Endodermal cell (in vitro differentiated cells): ENCODE measurements at regions not wholly inside any gene's neighbourhood (a gene's known extent, or its start where the extent isn't known, plus 50 kb on each side); places are given as distances from the start of the nearest gene placed in this dataset.

Source experiments
- DNase-seq: peaks from one replicate; pipeline ENCODE4 v3.0.0-alpha.2; 2017
- H3K27ac ChIP-seq: 2 replicates; pipeline ENCODE4 v1.5.1; 2013; ENCODE audit warnings: mild to moderate bottlenecking, low read depth, low read length, moderate library complexity
- H3K27me3 ChIP-seq: 2 replicates; pipeline ENCODE4 v1.6.1; 2013; ENCODE audit warnings: mild to moderate bottlenecking, low read length, moderate library complexity; ENCODE audit not compliant: insufficient read depth, control insufficient read depth, poor library complexity, severe bottlenecking
- H3K36me3 ChIP-seq: 2 replicates; pipeline ENCODE4 v1.7.0; 2013; ENCODE audit warnings: mild to moderate bottlenecking, low read length, moderate library complexity; ENCODE audit not compliant: control insufficient read depth, insufficient read depth
- H3K4me1 ChIP-seq: one replicate; pipeline ENCODE4 v1.7.0; 2013; ENCODE audit warnings: low read length; ENCODE audit not compliant: control insufficient read depth, insufficient read depth
- H3K4me3 ChIP-seq: 2 replicates; pipeline ENCODE4 v1.5.1; 2013; ENCODE audit warnings: mild to moderate bottlenecking, low read length, moderate library complexity
- H3K9ac ChIP-seq: 2 replicates; pipeline ENCODE4 v1.6.1; 2013; ENCODE audit warnings: mild to moderate bottlenecking, low read length, moderate library complexity; ENCODE audit not compliant: poor library complexity, severe bottlenecking; ENCODE audit errors: extremely low read depth
- H3K9me3 ChIP-seq: 2 replicates; pipeline ENCODE4 v1.6.1; 2013; ENCODE audit warnings: mild to moderate bottlenecking, low read length, moderate library complexity; ENCODE audit not compliant: control insufficient read depth
- H3K27ac Mint-ChIP-seq: 2 replicates; pipeline ENCODE4 v1.8.0; 2020; ENCODE audit warnings: mixed read lengths
- H3K27me3 Mint-ChIP-seq: 2 replicates; pipeline ENCODE4 v1.8.0; 2021; ENCODE audit warnings: mild to moderate bottlenecking, mixed read lengths; ENCODE audit not compliant: insufficient read depth
- H3K36me3 Mint-ChIP-seq: 2 replicates; pipeline ENCODE4 v1.8.0; 2020; ENCODE audit warnings: low read depth, mixed read lengths
- H3K4me1 Mint-ChIP-seq: 2 replicates; pipeline ENCODE4 v1.8.0; 2020; ENCODE audit warnings: mixed read lengths
- H3K4me3 Mint-ChIP-seq: 2 replicates; pipeline ENCODE4 v1.8.0; 2020; ENCODE audit warnings: mild to moderate bottlenecking, moderate library complexity, mixed read lengths
- H3K9me3 Mint-ChIP-seq: 2 replicates; pipeline ENCODE4 v1.8.0; 2020; ENCODE audit warnings: mild to moderate bottlenecking, mixed read lengths
- CTCF ChIP-seq: fragments of 200-600 bp; sonication (generic); conservative IDR thresholded peaks from 2 replicates; pipeline ENCODE4 v1.5.0; 2021; ENCODE audit warnings: antibody characterized with exemption, mild to moderate bottlenecking
- WGBS, 2 experiments: methylation state at CpG; one replicate each; pipeline versions ENCODE4 v1.1.5 to v1.1.7; 2013; ENCODE audit warnings: missing lambda C conversion rate in 2 of 2, mixed read lengths in 1 of 2; ENCODE audit not compliant: insufficient coverage in 1 of 2, insufficient read length in 1 of 2; 5-methylcytosine and 5-hydroxymethylcytosine counted together

GRCh38 chr2:18219676-18220075, 340.8 kb downstream of the RDH14 start:
- Histone ChIP-seq H3K4me1 (no peaks in the 10 kb centered on the region), H3K27ac (no peak overlapping the region), H3K36me3 (no peaks in the 10 kb centered on the region), H3K9ac (no peak overlapping the region), H3K4me3 (no peak overlapping the region), H3K27me3 (peaks cover 48% of the 10 kb centered on the region), H3K9me3 (no peaks in the 10 kb centered on the region)
- WGBS, 2 experiments, result 0% methylated on average over 1 of the region's 1 CpG; no CpG with 5 or more reads in 1 of the 2 experiments
- TF ChIP-seq CTCF, result peak; percentile 52
- Mint-ChIP-seq H3K36me3 (no peaks in the 10 kb centered on the region), H3K4me3 (no peak overlapping the region), H3K27ac (no peak overlapping the region), H3K9me3 (no peaks in the 10 kb centered on the region), H3K4me1 (no peaks in the 10 kb centered on the region), H3K27me3 (peaks cover 34% of the 10 kb centered on the region)
- no peak for DNase-seq

GRCh38 chr2:18218160-18218933, 339.9 kb downstream of the KCNS3 start:
- Histone ChIP-seq H3K27me3 (peaks cover 61% of the 10 kb centered on the region), H3K4me3 (no peak overlapping the region), H3K36me3 (no peaks in the 10 kb centered on the region), H3K9ac (no peak overlapping the region), H3K4me1 (no peaks in the 10 kb centered on the region), H3K27ac (no peak overlapping the region), H3K9me3 (no peaks in the 10 kb centered on the region)
- no peak overlapping the region for H3K27ac Mint-ChIP-seq
- no peaks in the 10 kb centered on the region for H3K36me3 Mint-ChIP-seq
- no peaks in the 10 kb centered on the region for H3K9me3 Mint-ChIP-seq
- DNase-seq, result no peak
- WGBS, 2 experiments, result 93 to 95% methylated on average over 6 to 7 of the region's 7 CpGs
- H3K4me3 Mint-ChIP-seq, result no peak overlapping the region
- H3K27me3 Mint-ChIP-seq, result peaks cover 46% of the 10 kb centered on the region
- no peak for TF ChIP-seq CTCF
- no peaks in the 10 kb centered on the region for H3K4me1 Mint-ChIP-seq

- H3K27ac Mint-ChIP-seq, result no peak overlapping the region
- H3K4me3 Mint-ChIP-seq, result no peak overlapping the region
- Histone ChIP-seq H3K4me1 (no peaks in the 10 kb centered on the region), H3K9ac (no peak overlapping the region), H3K27ac (no peak overlapping the region), H3K9me3 (no peaks in the 10 kb centered on the region), H3K27me3 (peaks cover 75% of the 10 kb centered on the region), H3K4me3 (no peak overlapping the region), H3K36me3 (no peaks in the 10 kb centered on the region)
- H3K27me3 Mint-ChIP-seq, result peaks cover 69% of the 10 kb centered on the region
- 80 to 90% methylated on average over 1 of the region's 2 CpGs for WGBS, 2 experiments
- DNase-seq, result no peak
- no peak for TF ChIP-seq CTCF
- H3K9me3 Mint-ChIP-seq, result no peaks in the 10 kb centered on the region
- no peaks in the 10 kb centered on the region for H3K36me3 Mint-ChIP-seq
- H3K4me1 Mint-ChIP-seq, result no peaks in the 10 kb centered on the region
Observed at GRCh38 chr2:18214936-18215335, 336.5 kb downstream of the KCNS3 start.
